Thoracic aorta (tissue), 2 donors: ENCODE measurements at regions not wholly inside any gene's neighbourhood (a gene's known extent, or its start where the extent isn't known, plus 50 kb on each side); places are given as distances from the start of the nearest gene placed in this dataset.

ENCODE experiments used
- ATAC-seq: fragments of 150-250 bp; one replicate; pipeline ENCODE4 v1.8.0; 2017; ENCODE audit warnings: low read depth; ENCODE audit not compliant: insufficient number of reproducible peaks, low FRiP score
- DNase-seq: peaks from one replicate; pipeline ENCODE4 v3.0.0-alpha.2; 2020; ENCODE audit warnings: low spot score
- H3K27ac ChIP-seq, 2 donors: fragments of 200-600 bp; sonication (generic); 1 replicate in 1 of 2; 2 replicates in 1 of 2; pipeline ENCODE4 v1.5.1; 2016; ENCODE audit warnings: mild to moderate bottlenecking in 2 of 2, moderate library complexity in 2 of 2
- H3K27me3 ChIP-seq: fragments of 200-600 bp; sonication (generic); replicated peaks from 2 replicates; pipeline ENCODE4 v1.6.0; 2016; ENCODE audit warnings: mild to moderate bottlenecking; ENCODE audit not compliant: insufficient read depth
- H3K36me3 ChIP-seq: fragments of 200-600 bp; sonication (generic); one replicate; pipeline ENCODE4 v1.5.1; 2016
- H3K4me1 ChIP-seq, 2 donors: fragments of 200-600 bp; sonication (generic); 1 replicate in 1 of 2; 2 replicates in 1 of 2; pipeline versions ENCODE4 v1.5.1 to v1.6.0; 2016; ENCODE audit warnings: low read depth in 2 of 2, mild to moderate bottlenecking in 1 of 2; ENCODE audit not compliant: control insufficient read depth in 1 of 2
- H3K4me3 ChIP-seq: fragments of 200-600 bp; sonication (generic); 2 replicates; pipeline ENCODE4 v1.5.1; 2016; ENCODE audit warnings: mild to moderate bottlenecking
- H3K9me3 ChIP-seq: fragments of 200-600 bp; sonication (generic); 2 replicates; pipeline ENCODE4 v1.5.1; 2016
- TF ChIP-seq, protein P1 (sequence below): fragments of 200-600 bp; sonication (generic); IDR thresholded peaks from one replicate; pipeline ENCODE4 v1.5.1; 2019; ENCODE audit warnings: antibody characterized with exemption

DNA sequence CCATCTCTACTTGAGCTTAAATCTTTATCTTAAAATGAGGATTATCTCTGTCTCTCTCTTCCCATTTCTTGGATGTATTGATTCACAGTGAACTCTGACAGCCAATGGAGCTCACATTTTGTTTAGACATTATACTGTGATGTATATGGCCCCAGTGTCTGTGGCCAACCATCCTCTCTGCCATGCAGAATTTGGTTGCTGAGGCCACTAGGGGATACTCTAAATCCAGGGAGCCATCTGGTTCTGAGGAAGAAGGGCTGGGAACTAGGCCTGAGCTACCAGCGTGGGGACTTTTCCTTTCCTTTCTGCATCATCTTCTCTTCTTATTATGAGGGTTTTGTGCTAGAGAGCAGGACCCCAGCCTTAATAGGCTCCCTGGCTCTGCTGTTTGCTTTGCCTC is 59.1 kb upstream of the RIPOR2 start:
- Histone ChIP-seq H3K27ac (no peak overlapping the region), H3K36me3 (no peaks in the 10 kb centered on the region), H3K9me3 (no peaks in the 10 kb centered on the region), H3K27me3 (no peaks in the 10 kb centered on the region), H3K4me3 (no peak overlapping the region), H3K4me1 (no peaks in the 10 kb centered on the region)
- ATAC-seq, result no peak
- TF ChIP-seq, protein P1, sequence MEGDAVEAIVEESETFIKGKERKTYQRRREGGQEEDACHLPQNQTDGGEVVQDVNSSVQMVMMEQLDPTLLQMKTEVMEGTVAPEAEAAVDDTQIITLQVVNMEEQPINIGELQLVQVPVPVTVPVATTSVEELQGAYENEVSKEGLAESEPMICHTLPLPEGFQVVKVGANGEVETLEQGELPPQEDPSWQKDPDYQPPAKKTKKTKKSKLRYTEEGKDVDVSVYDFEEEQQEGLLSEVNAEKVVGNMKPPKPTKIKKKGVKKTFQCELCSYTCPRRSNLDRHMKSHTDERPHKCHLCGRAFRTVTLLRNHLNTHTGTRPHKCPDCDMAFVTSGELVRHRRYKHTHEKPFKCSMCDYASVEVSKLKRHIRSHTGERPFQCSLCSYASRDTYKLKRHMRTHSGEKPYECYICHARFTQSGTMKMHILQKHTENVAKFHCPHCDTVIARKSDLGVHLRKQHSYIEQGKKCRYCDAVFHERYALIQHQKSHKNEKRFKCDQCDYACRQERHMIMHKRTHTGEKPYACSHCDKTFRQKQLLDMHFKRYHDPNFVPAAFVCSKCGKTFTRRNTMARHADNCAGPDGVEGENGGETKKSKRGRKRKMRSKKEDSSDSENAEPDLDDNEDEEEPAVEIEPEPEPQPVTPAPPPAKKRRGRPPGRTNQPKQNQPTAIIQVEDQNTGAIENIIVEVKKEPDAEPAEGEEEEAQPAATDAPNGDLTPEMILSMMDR, result no peak
- DNase-seq, result no peak

DNA sequence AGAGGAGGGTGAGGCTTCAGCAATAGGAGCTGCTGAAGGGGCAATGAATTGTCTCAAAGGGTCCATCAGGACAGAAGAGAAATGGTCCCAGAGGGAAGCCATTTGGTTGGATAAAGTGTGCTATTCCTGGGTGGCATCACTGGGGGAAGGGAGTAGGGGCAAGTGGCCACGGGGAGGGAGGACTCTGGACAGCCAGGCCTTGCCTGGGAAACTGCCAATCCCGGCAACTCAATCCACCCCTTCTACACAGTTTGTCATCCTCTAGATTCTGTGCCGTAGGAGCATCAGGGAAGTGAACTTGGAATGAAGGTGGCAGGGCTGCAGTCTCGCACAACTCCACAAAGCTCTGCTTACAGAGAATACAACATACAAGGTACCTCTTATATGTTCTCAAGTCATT is 59.5 kb upstream of the RIPOR2 start:
- TF ChIP-seq, protein P1, result no peak
- H3K27me3 ChIP-seq, result no peaks in the 10 kb centered on the region
- no peaks in the 10 kb centered on the region for H3K4me1 ChIP-seq
- H3K27ac ChIP-seq, result no peak overlapping the region
- no peak for DNase-seq
- H3K9me3 ChIP-seq, result no peaks in the 10 kb centered on the region
- no peak for ATAC-seq
- no peaks in the 10 kb centered on the region for H3K36me3 ChIP-seq
- H3K4me3 ChIP-seq, result no peak overlapping the region

DNA sequence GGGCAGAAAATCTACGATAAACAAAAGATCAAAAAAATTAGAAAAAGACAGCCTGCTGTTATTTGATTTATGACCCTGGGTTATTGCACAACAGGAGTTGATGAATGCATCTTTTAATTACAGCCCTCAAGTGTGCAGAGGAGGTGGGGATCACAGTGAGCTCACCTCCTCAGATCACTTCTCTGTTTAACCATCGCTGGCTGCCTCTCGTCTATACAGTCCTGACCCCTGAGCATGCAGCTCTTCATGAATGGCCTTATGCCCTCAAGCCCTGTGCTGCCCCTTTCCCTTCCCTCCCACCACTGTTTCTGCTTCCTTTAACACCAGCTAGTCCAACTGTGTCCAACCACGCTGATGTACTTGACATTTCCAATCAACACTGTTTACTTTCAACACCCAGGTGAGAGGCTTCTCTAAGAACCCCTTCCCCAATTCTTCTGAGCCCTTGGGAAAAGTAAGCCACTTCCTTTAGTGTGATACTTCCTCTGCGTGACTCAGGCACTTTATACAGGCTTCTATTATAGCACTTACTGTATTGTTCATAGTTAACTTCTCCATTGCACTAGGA is 60.6 kb upstream of the RIPOR2 start:
- no peaks in the 10 kb centered on the region for H3K4me1 ChIP-seq
- no peaks in the 10 kb centered on the region for H3K9me3 ChIP-seq
- H3K27ac ChIP-seq, result no peak overlapping the region
- DNase-seq, result no peak
- no peaks in the 10 kb centered on the region for H3K36me3 ChIP-seq
- TF ChIP-seq, protein P1, result no peak
- no peak overlapping the region for H3K4me3 ChIP-seq
- no peak for ATAC-seq
- no peaks in the 10 kb centered on the region for H3K27me3 ChIP-seq

DNA sequence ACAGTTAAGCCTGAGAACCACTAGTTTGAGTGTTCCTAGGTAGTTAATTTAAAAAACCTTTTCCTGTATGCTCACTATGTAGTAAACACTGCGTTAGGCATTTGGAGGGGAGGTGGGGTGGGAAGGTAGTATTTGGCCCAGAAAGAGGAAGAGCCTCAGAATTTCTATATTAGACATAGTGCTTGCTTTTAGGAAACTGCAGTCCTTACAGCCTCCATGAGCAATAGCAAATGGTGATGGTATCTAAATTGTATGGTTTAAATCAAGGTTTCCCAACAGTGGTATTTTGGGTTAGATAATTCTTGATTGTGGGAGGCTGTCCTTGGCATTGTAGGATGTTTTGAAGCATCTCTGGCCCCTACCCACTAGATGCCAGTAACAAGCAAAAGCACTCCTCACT is 61.5 kb upstream of the RIPOR2 start:
- no peaks in the 10 kb centered on the region for H3K9me3 ChIP-seq
- H3K27ac ChIP-seq, result no peak overlapping the region
- TF ChIP-seq, protein P1, result no peak
- DNase-seq (no peak), ATAC-seq (no peak)
- no peaks in the 10 kb centered on the region for H3K36me3 ChIP-seq
- no peaks in the 10 kb centered on the region for H3K4me1 ChIP-seq
- H3K4me3 ChIP-seq, result no peak overlapping the region
- H3K27me3 ChIP-seq, result no peaks in the 10 kb centered on the region

DNA sequence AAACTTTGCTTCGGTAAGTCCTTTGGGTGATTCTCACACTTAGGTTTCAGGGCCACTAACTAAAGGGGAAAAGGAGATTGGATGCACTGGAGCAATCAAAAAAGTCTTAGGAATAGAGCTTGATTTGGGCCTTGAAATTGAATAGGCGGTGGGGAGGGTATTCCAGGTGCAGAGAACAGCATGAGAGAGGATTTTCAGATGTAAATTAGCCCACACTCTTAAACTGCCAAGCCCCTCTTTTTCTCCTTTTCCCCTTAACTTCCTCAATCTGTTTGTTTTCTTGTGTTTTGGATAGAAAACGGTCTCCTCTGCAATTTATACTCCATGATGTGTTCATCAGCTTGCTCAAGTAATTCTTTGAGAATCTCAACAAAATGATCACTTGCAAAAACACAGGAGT is 62.1 kb upstream of the RIPOR2 start:
- TF ChIP-seq, protein P1, result no peak
- H3K27ac ChIP-seq, result no peak overlapping the region
- no peak overlapping the region for H3K4me3 ChIP-seq
- no peaks in the 10 kb centered on the region for H3K9me3 ChIP-seq
- DNase-seq (no peak), ATAC-seq (no peak)
- H3K27me3 ChIP-seq, result no peaks in the 10 kb centered on the region
- no peaks in the 10 kb centered on the region for H3K4me1 ChIP-seq
- no peaks in the 10 kb centered on the region for H3K36me3 ChIP-seq
